Neural progenitor cell (in vitro differentiated cells): ENCODE measurements at regions not wholly inside any gene's neighbourhood (a gene's known extent, or its start where the extent isn't known, plus 50 kb on each side); places are given as distances from the start of the nearest gene placed in this dataset.
A peak's percentile ranks its signal among the peaks of the same experiment; 100 is the strongest.

Experiments
- DNase-seq: peaks from one replicate; pipeline ENCODE4 v3.0.0-alpha.2; 2016; ENCODE audit warnings: low spot score
- H2AFZ ChIP-seq: fragments of 200-600 bp; sonication (generic); replicated peaks from 2 replicates; pipeline ENCODE4 v1.6.1; 2016; ENCODE audit warnings: antibody characterized with exemption
- H3F3A ChIP-seq: fragments of 200-600 bp; sonication (generic); 2 replicates; pipeline ENCODE4 v1.6.1; 2016; ENCODE audit warnings: antibody characterized with exemption, low read depth
- H3K27ac ChIP-seq: fragments of 200-600 bp; sonication (generic); 2 replicates; pipeline ENCODE4 v1.5.1; 2016; ENCODE audit warnings: mild to moderate bottlenecking
- H3K27me3 ChIP-seq: fragments of 200-600 bp; sonication (generic); 2 replicates; pipeline ENCODE4 v1.6.1; 2016; ENCODE audit warnings: mild to moderate bottlenecking, moderate library complexity
- H3K36me3 ChIP-seq: fragments of 200-600 bp; sonication (generic); 2 replicates; pipeline ENCODE4 v1.5.1; 2016
- H3K4me1 ChIP-seq: fragments of 200-600 bp; sonication (generic); 2 replicates; pipeline ENCODE4 v1.6.1; 2016; ENCODE audit warnings: mixed run types
- H3K4me2 ChIP-seq: fragments of 200-600 bp; sonication (generic); 2 replicates; pipeline ENCODE4 v1.6.1; 2016
- H3K4me3 ChIP-seq: fragments of 200-600 bp; sonication (generic); 2 replicates; pipeline ENCODE4 v1.5.1; 2016
- H3K79me2 ChIP-seq: fragments of 200-600 bp; sonication (generic); 2 replicates; pipeline ENCODE4 v1.6.1; 2016; ENCODE audit warnings: low read depth
- H3K9ac ChIP-seq: fragments of 200-600 bp; sonication (generic); 2 replicates; pipeline ENCODE4 v1.6.1; 2016
- H3K9me3 ChIP-seq: fragments of 200-600 bp; sonication (generic); 2 replicates; pipeline ENCODE4 v1.5.1; 2016; ENCODE audit warnings: low read depth
- H4K20me1 ChIP-seq: fragments of 200-600 bp; sonication (generic); 2 replicates; pipeline ENCODE4 v1.6.1; 2016; ENCODE audit warnings: low read depth
- H3K27ac Mint-ChIP-seq: 3 replicates; pipeline ENCODE4 v1.8.0; 2021; ENCODE audit warnings: mixed read lengths
- H3K27me3 Mint-ChIP-seq: 2 replicates; pipeline ENCODE4 v1.8.0; 2022; ENCODE audit warnings: low read depth, mild to moderate bottlenecking, inconsistent platforms, moderate library complexity, mixed read lengths; ENCODE audit not compliant: insufficient read depth
- H3K36me3 Mint-ChIP-seq: 3 replicates; pipeline ENCODE4 v1.8.0; 2021; ENCODE audit warnings: mixed read lengths
- H3K4me1 Mint-ChIP-seq: 3 replicates; pipeline ENCODE4 v1.8.0; 2021; ENCODE audit warnings: mixed read lengths
- H3K4me3 Mint-ChIP-seq: 3 replicates; pipeline ENCODE4 v1.8.0; 2021; ENCODE audit warnings: mild to moderate bottlenecking, moderate library complexity, mixed read lengths
- H3K9me3 Mint-ChIP-seq: 3 replicates; pipeline ENCODE4 v1.8.0; 2020; ENCODE audit warnings: mixed read lengths
- EZH2 ChIP-seq: fragments of 200-600 bp; sonication (generic); IDR thresholded peaks from 2 replicates; pipeline ENCODE4 v1.6.1; 2017; ENCODE audit warnings: antibody characterized with exemption, mild to moderate bottlenecking, moderate library complexity
- EZH2phosphoT487 ChIP-seq: fragments of 200-600 bp; sonication (generic); IDR thresholded peaks from 2 replicates; pipeline ENCODE4 v1.6.1; 2017; ENCODE audit warnings: antibody characterized with exemption
- TF ChIP-seq, protein P1 (sequence below): fragments of 200-600 bp; sonication (generic); IDR thresholded peaks from 2 replicates; pipeline ENCODE4 v1.5.1; 2017; ENCODE audit warnings: antibody characterized with exemption, mild to moderate bottlenecking

DNA sequence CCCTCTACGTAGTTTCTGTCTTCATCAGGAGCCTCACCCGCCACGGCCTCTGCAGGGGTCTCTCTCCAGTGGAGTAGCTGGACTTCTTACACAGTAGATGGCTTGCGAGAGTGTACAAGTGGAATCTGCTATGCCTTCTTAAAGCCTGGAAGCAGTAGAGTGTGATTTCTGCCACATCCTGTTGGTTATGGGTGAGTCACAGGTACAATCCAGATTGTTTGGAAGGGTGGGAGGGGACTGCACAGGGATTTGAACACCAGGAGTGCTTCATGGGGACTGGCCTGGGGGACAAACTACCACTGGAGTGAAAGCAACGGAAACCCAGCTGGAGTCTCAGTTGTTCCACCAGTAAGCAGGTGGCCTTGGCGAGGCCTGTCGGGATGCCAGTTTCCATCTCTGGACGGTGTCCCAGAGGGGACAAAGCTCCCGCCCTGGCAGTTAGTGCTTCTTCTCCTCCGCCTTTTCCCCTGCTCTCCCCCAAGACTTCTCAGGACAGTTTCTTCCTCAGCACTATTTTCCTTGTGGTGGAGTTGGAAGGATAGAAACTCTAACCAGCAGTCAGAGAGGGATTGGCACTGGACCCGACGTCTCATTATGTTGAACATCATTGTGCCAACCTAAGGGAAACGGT lies 85.0 kb upstream of the RCN1 start:
- Histone ChIP-seq H3K4me1 (peaks cover 26% of the 10 kb centered on the region), H3K79me2 (no peaks in the 10 kb centered on the region), H3K9me3 (no peaks in the 10 kb centered on the region), H3K27ac (no peak overlapping the region), H3K4me3 (no peak overlapping the region), H3K36me3 (no peaks in the 10 kb centered on the region), H3F3A (no peaks in the 10 kb centered on the region), H2AFZ (peak overlapping the region; percentile 95), H3K27me3 (no peaks in the 10 kb centered on the region), H4K20me1 (no peaks in the 10 kb centered on the region), H3K9ac (no peak overlapping the region), H3K4me2 (no peak overlapping the region)
- no peak for DNase-seq
- H3K4me3 Mint-ChIP-seq = no peak overlapping the region
- H3K9me3 Mint-ChIP-seq = no peaks in the 10 kb centered on the region
- no peaks in the 10 kb centered on the region for H3K36me3 Mint-ChIP-seq
- H3K27ac Mint-ChIP-seq = peak overlapping the region; percentile 89
- peaks cover 17% of the 10 kb centered on the region for H3K4me1 Mint-ChIP-seq
- TF ChIP-seq, protein P1, sequence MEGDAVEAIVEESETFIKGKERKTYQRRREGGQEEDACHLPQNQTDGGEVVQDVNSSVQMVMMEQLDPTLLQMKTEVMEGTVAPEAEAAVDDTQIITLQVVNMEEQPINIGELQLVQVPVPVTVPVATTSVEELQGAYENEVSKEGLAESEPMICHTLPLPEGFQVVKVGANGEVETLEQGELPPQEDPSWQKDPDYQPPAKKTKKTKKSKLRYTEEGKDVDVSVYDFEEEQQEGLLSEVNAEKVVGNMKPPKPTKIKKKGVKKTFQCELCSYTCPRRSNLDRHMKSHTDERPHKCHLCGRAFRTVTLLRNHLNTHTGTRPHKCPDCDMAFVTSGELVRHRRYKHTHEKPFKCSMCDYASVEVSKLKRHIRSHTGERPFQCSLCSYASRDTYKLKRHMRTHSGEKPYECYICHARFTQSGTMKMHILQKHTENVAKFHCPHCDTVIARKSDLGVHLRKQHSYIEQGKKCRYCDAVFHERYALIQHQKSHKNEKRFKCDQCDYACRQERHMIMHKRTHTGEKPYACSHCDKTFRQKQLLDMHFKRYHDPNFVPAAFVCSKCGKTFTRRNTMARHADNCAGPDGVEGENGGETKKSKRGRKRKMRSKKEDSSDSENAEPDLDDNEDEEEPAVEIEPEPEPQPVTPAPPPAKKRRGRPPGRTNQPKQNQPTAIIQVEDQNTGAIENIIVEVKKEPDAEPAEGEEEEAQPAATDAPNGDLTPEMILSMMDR = no peak
- TF ChIP-seq EZH2 (no peak), EZH2phosphoT487 (no peak)
- peaks cover 8% of the 10 kb centered on the region for H3K27me3 Mint-ChIP-seq

DNA sequence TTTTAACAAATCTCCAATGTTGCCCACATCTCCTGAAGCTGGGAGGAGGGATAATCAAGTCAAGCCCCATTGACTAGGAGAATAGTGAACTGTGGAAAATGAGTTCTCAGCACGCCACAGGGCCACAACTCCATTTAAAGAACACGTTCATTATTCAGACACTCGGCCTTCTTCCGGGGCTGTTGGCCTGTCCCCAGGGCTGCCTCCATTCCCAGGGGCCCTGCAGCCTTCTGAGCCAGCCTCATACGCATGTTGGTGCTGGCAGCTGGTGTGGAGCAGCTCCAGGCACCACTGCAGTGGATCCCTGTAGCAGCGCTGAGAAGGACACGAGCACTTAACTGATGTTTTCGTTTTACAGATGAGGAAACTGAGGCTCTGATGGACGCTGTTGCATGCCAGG lies 87.5 kb upstream of the RCN1 start:
- Histone ChIP-seq H3K4me1 (peaks cover 19% of the 10 kb centered on the region), H3K9me3 (no peaks in the 10 kb centered on the region), H3K4me2 (no peak overlapping the region), H3K36me3 (no peaks in the 10 kb centered on the region), H3K9ac (no peak overlapping the region), H3F3A (no peaks in the 10 kb centered on the region), H2AFZ (no peak overlapping the region), H3K79me2 (no peaks in the 10 kb centered on the region), H4K20me1 (no peaks in the 10 kb centered on the region), H3K4me3 (no peak overlapping the region), H3K27me3 (no peaks in the 10 kb centered on the region), H3K27ac (no peak overlapping the region)
- Mint-ChIP-seq H3K9me3 (no peaks in the 10 kb centered on the region), H3K27ac (no peak overlapping the region), H3K4me3 (no peak overlapping the region), H3K36me3 (no peaks in the 10 kb centered on the region), H3K4me1 (peaks cover 17% of the 10 kb centered on the region), H3K27me3 (no peaks in the 10 kb centered on the region)
- no peak for DNase-seq
- TF ChIP-seq, protein P1 = no peak
- TF ChIP-seq EZH2 (no peak), EZH2phosphoT487 (no peak)

DNA sequence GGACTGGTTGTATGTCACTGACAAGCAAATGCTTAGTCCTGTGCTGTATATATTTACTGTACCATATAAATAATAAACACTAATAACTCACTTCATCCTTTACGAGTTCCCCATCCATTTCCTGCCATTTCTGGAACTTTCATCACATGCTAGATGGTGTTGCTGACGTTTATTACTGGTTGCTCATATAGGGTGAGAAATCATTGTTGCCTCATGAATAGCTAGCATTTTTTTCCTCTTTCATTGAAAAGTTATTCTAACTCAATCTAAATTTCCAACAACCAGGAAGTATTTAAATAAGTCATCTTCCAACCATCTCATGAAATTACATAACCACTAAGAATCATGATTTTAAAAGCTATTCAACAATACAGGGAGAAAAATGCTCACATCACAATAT lies 88.6 kb upstream of the RCN1 start:
- Mint-ChIP-seq H3K4me3 (no peak overlapping the region), H3K9me3 (no peaks in the 10 kb centered on the region), H3K27ac (no peak overlapping the region), H3K4me1 (peaks cover 11% of the 10 kb centered on the region), H3K36me3 (no peaks in the 10 kb centered on the region), H3K27me3 (no peaks in the 10 kb centered on the region)
- TF ChIP-seq, protein P1 = no peak
- TF ChIP-seq EZH2phosphoT487 (no peak), EZH2 (no peak)
- H3K79me2 ChIP-seq = no peaks in the 10 kb centered on the region
- H3K4me2 ChIP-seq = no peak overlapping the region
- H3K36me3 ChIP-seq = no peaks in the 10 kb centered on the region
- no peaks in the 10 kb centered on the region for H4K20me1 ChIP-seq
- no peak overlapping the region for H3K27ac ChIP-seq
- no peaks in the 10 kb centered on the region for H3K27me3 ChIP-seq
- peaks cover 9% of the 10 kb centered on the region for H3K4me1 ChIP-seq
- DNase-seq = no peak
- H3K9me3 ChIP-seq = no peaks in the 10 kb centered on the region
- no peak overlapping the region for H3K4me3 ChIP-seq
- no peak overlapping the region for H3K9ac ChIP-seq
- no peaks in the 10 kb centered on the region for H3F3A ChIP-seq
- no peak overlapping the region for H2AFZ ChIP-seq
